ENCODE measurements at regions not wholly inside any gene's neighbourhood (a gene's known extent, or its start where the extent isn't known, plus 50 kb on each side); places are given as distances from the start of the nearest gene placed in this dataset.
"Not testable (repeated sequence)": the region's sequence is repeated elsewhere in the genome, so short reads cannot be mapped to it uniquely, and the experiment has no call there.

GRCh38 chr5:3191585-3191984 lies 404.0 kb upstream of the IRX1 start:
- no peak for DNase-seq (ENCODE audit: low read depth in 2 of 2)

DNA sequence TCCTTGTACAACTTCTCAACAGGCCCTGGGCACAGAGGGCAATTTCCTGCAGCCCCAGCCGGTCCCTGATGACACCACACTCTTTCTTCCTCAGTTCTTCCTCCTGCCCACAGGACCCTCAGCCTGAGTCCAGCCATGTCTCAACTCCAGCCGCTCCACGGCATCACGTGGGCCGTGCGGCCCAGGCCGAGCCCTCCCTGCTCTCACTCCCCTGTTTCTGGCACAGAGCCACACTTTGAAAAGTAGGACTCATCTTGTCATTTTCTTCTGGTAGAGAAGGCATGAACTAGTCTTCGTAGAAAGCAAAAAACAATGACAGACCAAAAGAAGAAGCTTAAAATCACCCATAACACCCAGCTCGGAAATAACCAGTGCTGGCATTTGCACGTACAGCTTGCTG lies 404.7 kb upstream of the IRX1 start:
- no peak for DNase-seq (ENCODE audit: low read depth in 2 of 2)

- no peak for DNase-seq (ENCODE audit: low read depth in 2 of 2)
Measured at GRCh38 chr5:3190433-3190832, 405.2 kb upstream of the IRX1 start.

DNA sequence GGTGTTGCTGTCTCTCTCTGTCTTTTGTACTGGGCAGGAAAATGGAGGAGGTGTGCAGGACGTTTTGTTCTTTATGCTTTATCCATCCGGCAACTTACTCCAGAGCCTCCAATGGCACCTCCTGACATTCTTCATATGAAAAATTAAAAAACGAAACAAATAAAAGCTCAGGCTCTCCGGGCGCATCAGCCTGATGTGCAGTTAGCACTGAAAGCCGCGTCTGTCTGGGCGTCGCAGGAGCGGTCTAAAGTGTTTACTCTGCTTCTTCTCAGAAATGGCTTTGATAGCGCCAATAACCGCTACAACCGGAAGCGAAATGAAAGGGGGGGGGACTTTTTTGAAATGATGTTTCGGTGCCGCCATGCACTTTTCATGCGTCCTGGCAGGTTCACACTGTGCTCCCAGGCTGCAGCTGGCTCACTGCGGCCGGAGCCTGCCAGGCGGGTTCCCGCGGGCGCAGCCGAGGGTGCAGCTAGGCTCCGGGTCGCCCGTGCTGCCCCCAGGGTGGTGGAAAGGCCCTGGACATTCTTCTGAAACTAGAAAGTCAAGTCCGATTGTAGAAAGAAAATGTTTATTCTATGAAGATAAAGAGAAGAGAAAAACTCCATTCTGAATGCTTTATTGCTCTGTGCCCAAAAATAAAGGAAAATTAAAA lies 407.7 kb upstream of the IRX1 start:
- DNase-seq (ENCODE audit: low read depth in 2 of 2): no peak

DNA sequence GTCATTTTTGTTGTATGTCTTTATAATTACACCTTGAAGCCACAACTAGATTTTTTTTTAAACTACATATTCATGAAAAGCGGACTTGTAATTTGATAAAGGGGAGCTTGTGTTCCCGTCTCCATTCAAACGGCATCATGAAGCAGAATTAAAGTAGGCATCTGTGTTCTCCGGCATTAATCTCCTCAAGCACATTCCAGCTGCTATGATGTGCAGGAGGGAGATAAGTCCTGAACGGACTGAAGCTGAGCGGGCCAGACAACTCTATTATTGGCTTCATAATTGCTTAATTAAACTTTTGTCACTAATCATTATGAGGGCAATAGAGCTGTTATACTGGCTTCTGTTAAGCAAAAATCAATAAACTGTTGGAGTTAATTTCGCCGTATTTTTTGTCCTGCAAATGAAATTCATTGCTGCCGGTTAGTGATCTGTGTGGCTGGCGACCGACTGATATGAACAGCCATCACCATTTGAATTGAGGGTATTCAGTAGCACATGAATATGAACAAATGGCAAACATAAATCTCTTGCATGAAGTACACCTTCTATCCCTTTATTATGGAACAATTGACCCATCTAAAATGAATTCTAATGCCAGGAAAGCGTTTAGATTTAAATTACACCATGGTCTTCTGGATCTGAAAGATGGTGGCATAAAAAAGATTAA lies 408.8 kb upstream of the IRX1 start:
- DNase-seq (ENCODE audit: low read depth in 2 of 2): no peak

DNA sequence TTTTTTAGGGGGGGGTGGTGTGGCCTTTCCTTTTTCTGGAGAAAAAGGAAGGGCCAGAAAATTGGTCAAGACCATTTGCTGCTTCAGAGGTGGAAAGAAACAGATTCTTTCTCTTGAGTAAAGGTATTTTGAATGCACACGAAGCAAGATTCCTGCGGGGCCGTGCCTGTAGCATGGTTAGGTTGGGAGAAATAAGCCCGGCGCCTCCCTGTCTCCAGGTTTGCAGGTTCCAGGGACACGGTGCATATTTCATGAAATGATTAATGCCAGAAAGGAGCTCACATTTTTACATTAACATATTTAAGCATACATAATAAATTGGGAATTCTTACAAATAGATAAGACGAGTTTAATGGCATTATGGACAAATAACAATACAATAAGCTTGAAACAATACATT lies 409.5 kb upstream of the IRX1 start:
- DNase-seq (ENCODE audit: low read depth in 2 of 2): no peak

GRCh38 chr5:3185488-3185887 lies 410.1 kb upstream of the IRX1 start:
- DNase-seq (ENCODE audit: low read depth in 2 of 2): no peak

DNA sequence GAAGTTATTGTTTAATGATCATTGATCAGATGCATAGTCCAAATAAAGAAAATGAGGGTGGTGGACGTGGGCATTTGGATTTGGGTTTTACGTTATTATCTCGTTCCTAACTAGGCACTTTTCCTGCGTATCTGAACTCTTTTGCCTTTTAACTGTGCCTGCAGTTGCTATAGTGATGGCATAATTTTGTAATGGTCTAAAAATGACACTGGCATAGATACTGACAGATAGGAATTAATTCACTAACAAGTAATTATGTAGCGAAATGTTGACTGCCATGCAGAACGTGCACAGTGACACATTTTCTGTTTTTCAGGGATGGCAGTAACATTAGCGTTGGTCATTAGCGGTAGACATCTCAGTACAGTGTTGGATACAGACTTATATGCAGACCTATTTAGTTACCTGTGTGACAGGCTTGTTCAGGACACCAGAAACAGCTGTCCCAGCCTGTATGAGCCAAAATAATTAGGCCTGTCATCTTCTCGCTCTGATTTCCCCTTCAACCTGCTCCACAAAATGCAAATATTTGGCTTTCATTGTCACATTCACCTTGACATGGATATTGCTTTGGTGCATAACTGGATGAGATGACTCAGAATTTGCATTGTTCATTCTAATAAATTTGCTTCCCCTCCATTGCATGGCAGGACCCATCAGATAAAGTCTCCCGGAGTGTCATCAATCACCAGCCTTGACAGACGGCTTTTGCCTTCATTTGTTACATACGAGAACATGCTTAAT lies 413.3 kb upstream of the IRX1 start:
- no peak for DNase-seq (ENCODE audit: low read depth in 2 of 2)

- DNase-seq (ENCODE audit: low read depth in 2 of 2): no peak
Measured at GRCh38 chr5:3181671-3182070, 414.0 kb upstream of the IRX1 start.

DNA sequence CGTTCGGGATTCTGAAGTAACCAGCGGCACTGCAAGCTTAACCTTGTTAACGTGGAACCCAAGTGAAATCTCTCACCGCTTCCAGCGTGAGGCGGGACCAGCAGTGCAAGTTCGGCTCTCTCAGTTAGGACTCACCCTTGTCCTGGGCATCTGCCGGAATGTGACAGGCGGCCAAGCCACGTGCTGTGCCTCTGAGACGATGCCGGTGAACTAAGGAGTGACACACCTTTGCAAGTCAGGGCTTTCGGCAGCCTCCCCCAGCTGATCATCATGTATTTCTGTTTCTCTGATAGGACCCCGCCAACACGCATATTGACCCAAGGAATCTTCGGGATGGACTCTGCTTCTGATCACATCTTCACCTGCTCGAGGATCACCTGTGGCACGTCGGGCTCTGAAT lies 415.0 kb upstream of the IRX1 start:
- no peak for DNase-seq (ENCODE audit: low read depth in 2 of 2)

DNA sequence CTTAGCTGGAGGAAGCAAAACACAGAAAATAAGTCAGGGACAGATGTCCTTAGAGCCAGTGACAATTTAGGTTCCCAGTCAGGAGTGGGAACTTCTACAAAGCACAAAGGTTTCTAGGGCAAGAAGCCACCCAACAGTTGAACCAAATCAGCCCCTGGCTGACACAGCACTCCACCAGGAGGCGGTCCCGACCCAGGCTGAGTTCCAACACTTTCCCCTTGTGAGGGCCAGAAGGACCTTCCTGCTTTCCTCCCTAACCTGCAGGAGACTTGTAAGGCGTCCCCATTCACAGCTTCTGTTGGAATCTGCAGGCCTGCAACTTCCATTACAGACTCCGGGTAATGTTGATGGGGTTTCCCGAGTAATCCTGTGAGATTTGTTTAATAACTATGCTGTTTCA lies 416.4 kb upstream of the IRX1 start:
- DNase-seq (ENCODE audit: low read depth in 2 of 2): no peak

DNA sequence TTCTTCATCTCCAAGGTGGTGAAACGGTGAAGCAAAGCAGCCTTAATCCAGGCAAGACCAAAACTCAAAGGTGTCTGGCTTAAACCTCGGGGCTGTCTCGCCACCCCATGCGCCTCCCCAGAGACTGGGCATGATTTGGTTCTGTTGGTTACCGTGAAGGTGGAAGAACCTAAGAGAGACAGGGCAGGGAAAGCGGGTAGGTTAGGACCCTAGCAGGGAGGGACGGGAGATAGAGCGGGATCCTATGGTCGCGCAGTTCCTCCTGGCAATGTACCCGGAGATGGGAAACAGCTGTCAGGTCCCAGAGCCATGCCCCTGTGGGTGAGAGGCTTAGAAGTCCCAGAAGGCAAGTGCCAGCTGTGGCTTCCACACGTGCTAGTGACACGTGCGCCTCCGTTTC lies 418.3 kb upstream of the IRX1 start:
- DNase-seq (ENCODE audit: low read depth in 2 of 2): no peak

GRCh38 chr5:3175416-3175815 lies 420.2 kb upstream of the IRX1 start:
- no peak for DNase-seq (ENCODE audit: low read depth in 2 of 2)

GRCh38 chr5:3167473-3167872 lies 416.0 kb upstream of the IRX2 start:
- no peak for DNase-seq (ENCODE audit: low read depth in 2 of 2)

- DNase-seq (ENCODE audit: low read depth in 2 of 2): no peak
Measured at GRCh38 chr5:3163626-3164025, 412.1 kb upstream of the IRX2 start.

- no peak for DNase-seq (ENCODE audit: low read depth in 2 of 2)
Measured at GRCh38 chr5:3161672-3162071, 410.2 kb upstream of the IRX2 start.

DNA sequence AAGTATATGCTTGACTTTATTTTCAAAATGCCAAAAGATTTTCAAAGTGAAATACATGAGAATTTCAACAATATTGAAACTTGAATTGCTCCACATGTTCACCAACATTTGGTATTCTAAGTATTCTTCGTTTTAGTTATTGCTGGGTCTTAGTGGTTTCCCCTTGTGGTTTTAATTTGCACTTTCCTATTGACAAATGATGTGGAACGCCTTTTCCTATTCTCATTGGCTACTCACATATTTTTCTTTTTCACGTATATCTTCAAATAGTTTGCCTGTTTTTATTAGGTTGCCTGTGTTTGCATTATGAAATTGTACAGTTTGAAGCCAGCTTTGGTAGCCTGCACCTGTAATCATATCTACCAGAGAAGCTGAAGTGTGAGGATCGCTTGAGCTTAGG lies 405.7 kb upstream of the IRX2 start:
- no peak for DNase-seq (ENCODE audit: low read depth in 2 of 2)

- no peak for DNase-seq (ENCODE audit: low read depth in 2 of 2)
Measured at GRCh38 chr5:3155717-3156116, 404.2 kb upstream of the IRX2 start.

DNA sequence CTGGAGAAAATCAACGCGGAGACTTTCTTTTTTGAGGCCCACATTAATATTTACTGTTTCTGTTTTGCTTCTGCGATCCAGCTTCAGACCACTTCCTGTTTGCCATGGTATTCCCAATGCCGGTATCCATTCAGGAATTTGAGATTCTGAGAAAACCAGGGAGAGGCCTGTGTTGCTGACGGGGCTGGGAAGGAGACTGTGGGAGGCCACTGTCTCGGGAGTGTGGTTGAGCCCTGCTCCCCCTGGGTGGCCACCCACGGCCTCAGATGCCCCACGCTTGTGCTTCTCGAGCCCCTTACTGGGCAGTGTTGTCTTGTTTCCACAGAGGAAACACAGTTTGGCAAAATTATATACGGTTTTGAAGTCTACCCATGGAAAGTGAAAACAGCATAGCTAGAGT lies 403.6 kb upstream of the IRX2 start:
- no peak for DNase-seq (ENCODE audit: low read depth in 2 of 2)

GRCh38 chr5:3153906-3154305 lies 402.4 kb upstream of the IRX2 start:
- DNase-seq (ENCODE audit: low read depth in 2 of 2): no peak

- no peak for DNase-seq (ENCODE audit: low read depth in 2 of 2)
Measured at GRCh38 chr5:3153226-3153858, 401.9 kb upstream of the IRX2 start.

DNA sequence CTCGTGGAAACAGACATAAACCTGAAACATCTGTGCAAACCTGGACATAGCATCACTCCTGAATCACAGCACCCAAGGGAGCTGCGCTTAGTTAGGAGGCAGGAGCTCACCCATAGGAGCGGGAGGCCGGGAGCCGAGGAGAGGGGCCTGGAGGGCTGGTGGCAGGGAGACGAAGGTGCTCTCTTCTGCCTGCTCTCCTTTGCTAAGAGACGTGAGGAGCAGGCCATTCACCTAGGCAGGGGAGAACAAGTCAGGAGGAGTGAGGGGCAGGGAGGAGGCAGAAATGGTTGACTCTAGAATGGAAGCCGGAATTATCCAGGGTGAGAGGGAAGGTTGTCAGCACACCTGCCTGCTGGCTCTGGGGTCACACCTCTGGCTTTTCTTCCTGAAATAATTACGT lies 398.4 kb upstream of the IRX2 start:
- no peak for DNase-seq (ENCODE audit: low read depth in 2 of 2)

- not testable (repeated sequence) for DNase-seq (ENCODE audit: low read depth in 2 of 2)
Measured at GRCh38 chr5:3147405-3147804, 395.9 kb upstream of the IRX2 start.

Data from stimulated activated CD8-positive, alpha-beta memory T cell treated with anti-CD3 and anti-CD28 coated beads, Interleukin-15, amount 100 ng/mL, for 48 hours (primary cell).